Activated CD8-positive, alpha-beta memory T cell treated with anti-CD3 and anti-CD28 coated beads, Interleukin-2, amount 10 ng/mL, durations not matched to agents 7 days and 5 days (primary cell): ENCODE measurements at regions not wholly inside any gene's neighbourhood (a gene's known extent, or its start where the extent isn't known, plus 50 kb on each side); places are given as distances from the start of the nearest gene placed in this dataset.

Source experiments
- ATAC-seq: fragments of 150-1000 bp; cut with Tn5 transposase; one replicate; pipeline ENCODE4 v1.10.0; 2021; ENCODE audit warnings: moderate library complexity
- CTCF ChIA-PET: fragments of 350-600 bp; sonication (Branson Sonifier 250); formaldehyde crosslinking; loops from one replicate; lab custom pipeline; 2021; ENCODE audit warnings: antibody characterized with exemption; lab: Charles Lee
- DNase-seq: peaks from one replicate; pipeline ENCODE4 v3.0.0-alpha.2; 2020
- H3K27ac Mint-ChIP-seq: one replicate; pipeline ENCODE4 v1.8.0; 2021; ENCODE audit warnings: mild to moderate bottlenecking, mixed read lengths
- H3K27me3 Mint-ChIP-seq: one replicate; pipeline ENCODE4 v1.8.0; 2021; ENCODE audit warnings: mixed read lengths
- H3K36me3 Mint-ChIP-seq: one replicate; pipeline ENCODE4 v1.8.0; 2021; ENCODE audit warnings: mild to moderate bottlenecking, mixed read lengths
- H3K4me1 Mint-ChIP-seq: one replicate; pipeline ENCODE4 v1.8.0; 2021; ENCODE audit warnings: mixed read lengths
- H3K4me3 Mint-ChIP-seq: one replicate; pipeline ENCODE4 v1.8.0; 2021; ENCODE audit warnings: mild to moderate bottlenecking, moderate library complexity, mixed read lengths
- H3K9me3 Mint-ChIP-seq: one replicate; pipeline ENCODE4 v1.8.0; 2022; ENCODE audit warnings: low read depth, mixed read lengths

GRCh38 chr5:145586661-145587307 is 248.4 kb downstream of the PRELID2 start:
- Mint-ChIP-seq H3K4me3 (no peak overlapping the region), H3K27ac (no peak overlapping the region), H3K9me3 (peaks cover 5% of the 10 kb centered on the region), H3K4me1 (no peaks in the 10 kb centered on the region), H3K27me3 (no peaks in the 10 kb centered on the region), H3K36me3 (no peaks in the 10 kb centered on the region)
- ATAC-seq: no peak
- DNase-seq: no peak
- CTCF ChIA-PET: no interaction called here

- Mint-ChIP-seq H3K36me3 (no peaks in the 10 kb centered on the region), H3K4me1 (no peaks in the 10 kb centered on the region), H3K9me3 (peaks cover 11% of the 10 kb centered on the region), H3K4me3 (no peak overlapping the region), H3K27me3 (no peaks in the 10 kb centered on the region), H3K27ac (no peak overlapping the region)
- CTCF ChIA-PET: no interaction called here
- ATAC-seq (no peak), DNase-seq (no peak)
Measured at GRCh38 chr5:145585443-145586148, 249.5 kb downstream of the PRELID2 start.

- Mint-ChIP-seq H3K27ac (no peak overlapping the region), H3K4me3 (no peak overlapping the region), H3K4me1 (no peaks in the 10 kb centered on the region), H3K9me3 (peaks cover 12% of the 10 kb centered on the region), H3K27me3 (no peaks in the 10 kb centered on the region), H3K36me3 (no peaks in the 10 kb centered on the region)
- ATAC-seq (no peak), DNase-seq (no peak)
- CTCF ChIA-PET: no interaction called here
Measured at GRCh38 chr5:145579301-145579700, 255.8 kb downstream of the PRELID2 start.

GRCh38 chr5:145574889-145575573 is 260.1 kb downstream of the PRELID2 start:
- no peak overlapping the region for H3K4me3 Mint-ChIP-seq
- H3K27me3 Mint-ChIP-seq: no peaks in the 10 kb centered on the region
- peaks cover 3% of the 10 kb centered on the region for H3K9me3 Mint-ChIP-seq
- H3K36me3 Mint-ChIP-seq: no peaks in the 10 kb centered on the region
- no peaks in the 10 kb centered on the region for H3K4me1 Mint-ChIP-seq
- H3K27ac Mint-ChIP-seq: no peak overlapping the region
- DNase-seq: no peak
- no peak for ATAC-seq
- CTCF ChIA-PET: no interaction called here

- H3K27ac Mint-ChIP-seq: no peak overlapping the region
- no peaks in the 10 kb centered on the region for H3K9me3 Mint-ChIP-seq
- no peak for DNase-seq
- no peaks in the 10 kb centered on the region for H3K4me1 Mint-ChIP-seq
- H3K36me3 Mint-ChIP-seq: no peaks in the 10 kb centered on the region
- ATAC-seq: no peak
- CTCF ChIA-PET: no interaction called here
- H3K4me3 Mint-ChIP-seq: no peak overlapping the region
- no peaks in the 10 kb centered on the region for H3K27me3 Mint-ChIP-seq
Measured at GRCh38 chr5:145568581-145568980, 266.6 kb downstream of the PRELID2 start.

GRCh38 chr5:145562931-145563330 is 272.2 kb downstream of the PRELID2 start:
- H3K4me3 Mint-ChIP-seq: no peak overlapping the region
- no peak overlapping the region for H3K27ac Mint-ChIP-seq
- H3K9me3 Mint-ChIP-seq: no peaks in the 10 kb centered on the region
- H3K27me3 Mint-ChIP-seq: no peaks in the 10 kb centered on the region
- no peaks in the 10 kb centered on the region for H3K4me1 Mint-ChIP-seq
- DNase-seq: no peak
- CTCF ChIA-PET: no interaction called here
- no peaks in the 10 kb centered on the region for H3K36me3 Mint-ChIP-seq
- ATAC-seq: no peak

GRCh38 chr5:145558288-145558687 is 276.9 kb downstream of the PRELID2 start:
- no peak for DNase-seq
- H3K4me1 Mint-ChIP-seq: no peaks in the 10 kb centered on the region
- no peaks in the 10 kb centered on the region for H3K27me3 Mint-ChIP-seq
- H3K36me3 Mint-ChIP-seq: no peaks in the 10 kb centered on the region
- H3K9me3 Mint-ChIP-seq: peaks cover 1% of the 10 kb centered on the region
- no peak for ATAC-seq
- H3K4me3 Mint-ChIP-seq: no peak overlapping the region
- CTCF ChIA-PET: no interaction called here
- H3K27ac Mint-ChIP-seq: no peak overlapping the region

- peaks cover 3% of the 10 kb centered on the region for H3K9me3 Mint-ChIP-seq
- no peaks in the 10 kb centered on the region for H3K36me3 Mint-ChIP-seq
- DNase-seq (no peak), ATAC-seq (no peak)
- no peak overlapping the region for H3K27ac Mint-ChIP-seq
- CTCF ChIA-PET: no interaction called here
- H3K27me3 Mint-ChIP-seq: no peaks in the 10 kb centered on the region
- H3K4me1 Mint-ChIP-seq: no peaks in the 10 kb centered on the region
- H3K4me3 Mint-ChIP-seq: no peak overlapping the region
Measured at GRCh38 chr5:145557345-145557744, 277.8 kb downstream of the PRELID2 start.

- CTCF ChIA-PET: no interaction called here
- no peaks in the 10 kb centered on the region for H3K36me3 Mint-ChIP-seq
- no peaks in the 10 kb centered on the region for H3K27me3 Mint-ChIP-seq
- no peak overlapping the region for H3K27ac Mint-ChIP-seq
- DNase-seq: no peak
- H3K4me1 Mint-ChIP-seq: no peaks in the 10 kb centered on the region
- H3K4me3 Mint-ChIP-seq: no peak overlapping the region
- ATAC-seq: no peak
- peaks cover 3% of the 10 kb centered on the region for H3K9me3 Mint-ChIP-seq
Measured at GRCh38 chr5:145554399-145554798, 280.7 kb downstream of the PRELID2 start.

- H3K4me3 Mint-ChIP-seq: no peak overlapping the region
- no peaks in the 10 kb centered on the region for H3K27me3 Mint-ChIP-seq
- no peak overlapping the region for H3K27ac Mint-ChIP-seq
- peaks cover 5% of the 10 kb centered on the region for H3K9me3 Mint-ChIP-seq
- CTCF ChIA-PET: no interaction called here
- DNase-seq: no peak
- H3K36me3 Mint-ChIP-seq: no peaks in the 10 kb centered on the region
- ATAC-seq: no peak
- no peaks in the 10 kb centered on the region for H3K4me1 Mint-ChIP-seq
Measured at GRCh38 chr5:145553177-145553576, 282.0 kb downstream of the PRELID2 start.

GRCh38 chr5:145551714-145552113 is 283.4 kb downstream of the PRELID2 start:
- H3K4me3 Mint-ChIP-seq: no peak overlapping the region
- no peaks in the 10 kb centered on the region for H3K36me3 Mint-ChIP-seq
- CTCF ChIA-PET: no interaction called here
- no peaks in the 10 kb centered on the region for H3K4me1 Mint-ChIP-seq
- H3K27me3 Mint-ChIP-seq: no peaks in the 10 kb centered on the region
- no peak overlapping the region for H3K27ac Mint-ChIP-seq
- DNase-seq (no peak), ATAC-seq (no peak)
- H3K9me3 Mint-ChIP-seq: peaks cover 5% of the 10 kb centered on the region

GRCh38 chr5:145548097-145548496 is 287.0 kb downstream of the PRELID2 start:
- ATAC-seq (no peak), DNase-seq (no peak)
- H3K27me3 Mint-ChIP-seq: no peaks in the 10 kb centered on the region
- H3K4me1 Mint-ChIP-seq: no peaks in the 10 kb centered on the region
- H3K9me3 Mint-ChIP-seq: peaks cover 2% of the 10 kb centered on the region
- no peaks in the 10 kb centered on the region for H3K36me3 Mint-ChIP-seq
- no peak overlapping the region for H3K4me3 Mint-ChIP-seq
- CTCF ChIA-PET: no interaction called here
- H3K27ac Mint-ChIP-seq: no peak overlapping the region

- H3K4me3 Mint-ChIP-seq: no peak overlapping the region
- H3K4me1 Mint-ChIP-seq: no peaks in the 10 kb centered on the region
- no peaks in the 10 kb centered on the region for H3K27me3 Mint-ChIP-seq
- CTCF ChIA-PET: no interaction called here
- no peak overlapping the region for H3K27ac Mint-ChIP-seq
- H3K36me3 Mint-ChIP-seq: no peaks in the 10 kb centered on the region
- ATAC-seq (no peak), DNase-seq (no peak)
- peaks cover 2% of the 10 kb centered on the region for H3K9me3 Mint-ChIP-seq
Measured at GRCh38 chr5:145544401-145544800, 290.7 kb downstream of the PRELID2 start.

GRCh38 chr5:145543968-145544367 is 291.2 kb downstream of the PRELID2 start:
- H3K4me3 Mint-ChIP-seq: no peak overlapping the region
- H3K4me1 Mint-ChIP-seq: no peaks in the 10 kb centered on the region

More at GRCh38 chr5:145543968-145544367, 291.2 kb downstream of the PRELID2 start:
- Mint-ChIP-seq H3K36me3 (no peaks in the 10 kb centered on the region), H3K9me3 (peaks cover 1% of the 10 kb centered on the region), H3K27ac (no peak overlapping the region), H3K27me3 (no peaks in the 10 kb centered on the region)
- DNase-seq: no peak
- CTCF ChIA-PET: no interaction called here
- no peak for ATAC-seq
